A549 (cell line): ENCODE measurements at regions not wholly inside any gene's neighbourhood (a gene's known extent, or its start where the extent isn't known, plus 50 kb on each side); places are given as distances from the start of the nearest gene placed in this dataset.

Source experiments
- CEBPB ChIP-seq, 2 experiments: fragments of >200 bp in 1 of 2; sonication (Bioruptor Twin) in 1 of 2; formaldehyde crosslinking in 1 of 2; IDR thresholded peaks; 2 replicates each; pipeline ENCODE4 v1.6.1; 2012 to 2016
- CHD4 ChIP-seq: fragments of 200-600 bp; sonication (generic); IDR thresholded peaks from 2 replicates; pipeline ENCODE4 v1.6.1; 2016; ENCODE audit warnings: antibody characterized with exemption, mild to moderate bottlenecking, borderline replicate concordance
- CTCF ChIP-seq: fragments of >200 bp; sonication (Bioruptor Twin); formaldehyde crosslinking; IDR thresholded peaks from 3 replicates; pipeline ENCODE4 v1.5.1; 2016
- EP300 ChIP-seq, 2 experiments: fragments of >200 bp; sonication (Bioruptor Twin); formaldehyde crosslinking; IDR thresholded peaks; 2 replicates in 1 of 2; 3 replicates in 1 of 2; pipeline ENCODE4 v1.6.1; 2016 to 2017
- HES2 ChIP-seq: fragments of >200 bp; sonication (Bioruptor Twin); formaldehyde crosslinking; IDR thresholded peaks from 2 replicates; pipeline ENCODE4 v1.6.1; 2016
- MAFK ChIP-seq: fragments of 450-650 bp; IDR thresholded peaks from 2 replicates; pipeline ENCODE4 v1.6.1; 2014; ENCODE audit not compliant: partially characterized antibody
- MAX ChIP-seq: IDR thresholded peaks from 2 replicates; pipeline ENCODE4 v1.6.1; 2012
- POLR2A ChIP-seq: IDR thresholded peaks from 2 replicates; pipeline ENCODE4 v1.6.1; 2012; ENCODE audit warnings: mild to moderate bottlenecking, low read length
- SMC3 ChIP-seq: fragments of >200 bp; sonication (Bioruptor Twin); formaldehyde crosslinking; IDR thresholded peaks from 3 replicates; pipeline ENCODE4 v1.6.1; 2018; ENCODE audit warnings: inconsistent platforms

- TF ChIP-seq CTCF: no peak
- TF ChIP-seq EP300 (IDR thresholded peaks at IDR 0.05): no peak
- TF ChIP-seq SMC3: no peak
- no peak for TF ChIP-seq CEBPB (IDR thresholded peaks at IDR 0.05)
- no peak for TF ChIP-seq POLR2A
- TF ChIP-seq CHD4: no peak
- peak; percentile 93 for TF ChIP-seq MAFK
- TF ChIP-seq MAX: no peak
- no peak for TF ChIP-seq HES2
These were observed 166.7 kb upstream of the TNP1 start for GRCh38 chr2:217026569-217026968.
